DOHH2 (cell line): ENCODE measurements at regions not wholly inside any gene's neighbourhood (a gene's known extent, or its start where the extent isn't known, plus 50 kb on each side); places are given as distances from the start of the nearest gene placed in this dataset.

Source experiments
- EZH2phosphoT487 ChIP-seq: fragments of 200-600 bp; sonication (generic); IDR thresholded peaks from 2 replicates; pipeline ENCODE4 v1.6.1; 2017; ENCODE audit warnings: borderline replicate concordance, mild to moderate bottlenecking, antibody characterized with exemption, low read length, moderate library complexity, mixed read lengths
- TF ChIP-seq, protein P1 (sequence below): fragments of 200-600 bp; sonication (generic); IDR thresholded peaks from one replicate; pipeline ENCODE4 v1.5.1; 2014; ENCODE audit warnings: antibody characterized with exemption, mild to moderate bottlenecking, low read depth, low read length; ENCODE audit not compliant: poor library complexity, severe bottlenecking

DNA sequence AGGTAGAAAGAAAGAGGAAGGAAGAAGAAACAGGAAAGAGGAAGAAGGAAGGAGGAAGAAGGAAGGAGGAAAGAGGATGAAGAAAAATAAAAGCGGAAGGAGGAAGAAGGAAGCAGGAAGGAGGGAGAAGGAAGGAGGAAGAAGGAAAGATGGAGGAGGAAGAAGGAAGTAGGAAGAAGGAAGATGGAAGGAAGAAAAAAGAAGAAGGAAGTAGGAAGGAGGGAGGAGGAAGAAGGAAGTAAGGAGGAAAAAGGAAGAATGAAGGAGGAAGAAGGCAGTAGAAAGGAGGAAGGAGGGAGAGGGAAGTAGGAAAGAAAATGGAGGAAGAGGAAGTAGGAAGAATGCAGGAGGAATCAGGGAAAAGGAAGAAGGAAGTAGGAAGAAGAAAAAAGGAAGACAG lies 191.1 kb upstream of the TBL1X start:
- TF ChIP-seq, protein P1, sequence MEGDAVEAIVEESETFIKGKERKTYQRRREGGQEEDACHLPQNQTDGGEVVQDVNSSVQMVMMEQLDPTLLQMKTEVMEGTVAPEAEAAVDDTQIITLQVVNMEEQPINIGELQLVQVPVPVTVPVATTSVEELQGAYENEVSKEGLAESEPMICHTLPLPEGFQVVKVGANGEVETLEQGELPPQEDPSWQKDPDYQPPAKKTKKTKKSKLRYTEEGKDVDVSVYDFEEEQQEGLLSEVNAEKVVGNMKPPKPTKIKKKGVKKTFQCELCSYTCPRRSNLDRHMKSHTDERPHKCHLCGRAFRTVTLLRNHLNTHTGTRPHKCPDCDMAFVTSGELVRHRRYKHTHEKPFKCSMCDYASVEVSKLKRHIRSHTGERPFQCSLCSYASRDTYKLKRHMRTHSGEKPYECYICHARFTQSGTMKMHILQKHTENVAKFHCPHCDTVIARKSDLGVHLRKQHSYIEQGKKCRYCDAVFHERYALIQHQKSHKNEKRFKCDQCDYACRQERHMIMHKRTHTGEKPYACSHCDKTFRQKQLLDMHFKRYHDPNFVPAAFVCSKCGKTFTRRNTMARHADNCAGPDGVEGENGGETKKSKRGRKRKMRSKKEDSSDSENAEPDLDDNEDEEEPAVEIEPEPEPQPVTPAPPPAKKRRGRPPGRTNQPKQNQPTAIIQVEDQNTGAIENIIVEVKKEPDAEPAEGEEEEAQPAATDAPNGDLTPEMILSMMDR: no peak
- TF ChIP-seq EZH2phosphoT487: no peak
